ENCODE measurements at regions not wholly inside any gene's neighbourhood (a gene's known extent, or its start where the extent isn't known, plus 50 kb on each side); places are given as distances from the start of the nearest gene placed in this dataset.

GRCh38 chr2:215626812-215627281 is 191.0 kb upstream of the FN1 start:
- no peak overlapping the region for H3K27ac ChIP-seq
- no peak for TF ChIP-seq CTCF (IDR thresholded peaks at IDR 0.05)
- no peaks in the 10 kb centered on the region for H3K4me1 ChIP-seq (ENCODE audit: control insufficient read depth in 1 of 2, insufficient read depth in 1 of 2, low read depth in 1 of 2, low read length in 1 of 2)
- H3K27me3 ChIP-seq: peaks cover 4% of the 10 kb centered on the region
- H3K9me3 ChIP-seq: peaks cover 3% of the 10 kb centered on the region
- no peak overlapping the region for H3K4me3 ChIP-seq (ENCODE audit: low read depth in 1 of 2, low read length in 1 of 2)
- H3K36me3 ChIP-seq: no peaks in the 10 kb centered on the region

GRCh38 chr2:215626063-215626462 is 190.2 kb upstream of the FN1 start:
- H3K27me3 ChIP-seq: peaks cover 9% of the 10 kb centered on the region
- H3K9me3 ChIP-seq: peaks cover 2% of the 10 kb centered on the region
- TF ChIP-seq CTCF (IDR thresholded peaks at IDR 0.05): no peak
- no peaks in the 10 kb centered on the region for H3K4me1 ChIP-seq (ENCODE audit: control insufficient read depth in 1 of 2, insufficient read depth in 1 of 2, low read depth in 1 of 2, low read length in 1 of 2)
- H3K27ac ChIP-seq: no peak overlapping the region
- no peaks in the 10 kb centered on the region for H3K36me3 ChIP-seq
- H3K4me3 ChIP-seq (ENCODE audit: low read depth in 1 of 2, low read length in 1 of 2): no peak overlapping the region

GRCh38 chr2:215625207-215625606 is 189.3 kb upstream of the FN1 start:
- Histone ChIP-seq H3K4me3 (ENCODE audit: low read depth in 1 of 2, low read length in 1 of 2) (no peak overlapping the region), H3K27me3 (peaks cover 18% of the 10 kb centered on the region), H3K9me3 (no peaks in the 10 kb centered on the region), H3K4me1 (ENCODE audit: control insufficient read depth in 1 of 2, insufficient read depth in 1 of 2, low read depth in 1 of 2, low read length in 1 of 2) (peaks cover 0 to 3% of the 10 kb centered on the region in 2 experiments), H3K27ac (no peak overlapping the region), H3K36me3 (no peaks in the 10 kb centered on the region)
- no peak for TF ChIP-seq CTCF (IDR thresholded peaks at IDR 0.05)

- H3K9me3 ChIP-seq: no peaks in the 10 kb centered on the region
- H3K27ac ChIP-seq: no peak overlapping the region
- peaks cover 26% of the 10 kb centered on the region for H3K27me3 ChIP-seq
- peaks cover 0 to 7% of the 10 kb centered on the region in 2 experiments for H3K4me1 ChIP-seq (ENCODE audit: control insufficient read depth in 1 of 2, insufficient read depth in 1 of 2, low read depth in 1 of 2, low read length in 1 of 2)
- no peak for TF ChIP-seq CTCF (IDR thresholded peaks at IDR 0.05)
- H3K4me3 ChIP-seq (ENCODE audit: low read depth in 1 of 2, low read length in 1 of 2): no peak overlapping the region
- H3K36me3 ChIP-seq: no peaks in the 10 kb centered on the region
Measured at GRCh38 chr2:215624423-215624829, 188.6 kb upstream of the FN1 start.

- H3K27ac ChIP-seq: no peak overlapping the region
- H3K36me3 ChIP-seq: no peaks in the 10 kb centered on the region
- H3K9me3 ChIP-seq: no peaks in the 10 kb centered on the region
- H3K4me3 ChIP-seq (ENCODE audit: low read depth in 1 of 2, low read length in 1 of 2): no peak overlapping the region
- peaks cover 0 to 7% of the 10 kb centered on the region in 2 experiments for H3K4me1 ChIP-seq (ENCODE audit: control insufficient read depth in 1 of 2, insufficient read depth in 1 of 2, low read depth in 1 of 2, low read length in 1 of 2)
- no peak for TF ChIP-seq CTCF (IDR thresholded peaks at IDR 0.05)
- H3K27me3 ChIP-seq: peaks cover 42% of the 10 kb centered on the region
Measured at GRCh38 chr2:215622837-215623236, 187.0 kb upstream of the FN1 start.

- H3K9me3 ChIP-seq: no peaks in the 10 kb centered on the region
- H3K4me1 ChIP-seq (ENCODE audit: control insufficient read depth in 1 of 2, insufficient read depth in 1 of 2, low read depth in 1 of 2, low read length in 1 of 2): peaks cover 0 to 7% of the 10 kb centered on the region in 2 experiments
- no peak overlapping the region for H3K27ac ChIP-seq
- no peaks in the 10 kb centered on the region for H3K36me3 ChIP-seq
- no peak for TF ChIP-seq CTCF (IDR thresholded peaks at IDR 0.05)
- no peak overlapping the region for H3K4me3 ChIP-seq (ENCODE audit: low read depth in 1 of 2, low read length in 1 of 2)
- peaks cover 48% of the 10 kb centered on the region for H3K27me3 ChIP-seq
Measured at GRCh38 chr2:215621381-215621780, 185.5 kb upstream of the FN1 start.
